ENCODE measurements at regions not wholly inside any gene's neighbourhood (a gene's known extent, or its start where the extent isn't known, plus 50 kb on each side); places are given as distances from the start of the nearest gene placed in this dataset.

DNA sequence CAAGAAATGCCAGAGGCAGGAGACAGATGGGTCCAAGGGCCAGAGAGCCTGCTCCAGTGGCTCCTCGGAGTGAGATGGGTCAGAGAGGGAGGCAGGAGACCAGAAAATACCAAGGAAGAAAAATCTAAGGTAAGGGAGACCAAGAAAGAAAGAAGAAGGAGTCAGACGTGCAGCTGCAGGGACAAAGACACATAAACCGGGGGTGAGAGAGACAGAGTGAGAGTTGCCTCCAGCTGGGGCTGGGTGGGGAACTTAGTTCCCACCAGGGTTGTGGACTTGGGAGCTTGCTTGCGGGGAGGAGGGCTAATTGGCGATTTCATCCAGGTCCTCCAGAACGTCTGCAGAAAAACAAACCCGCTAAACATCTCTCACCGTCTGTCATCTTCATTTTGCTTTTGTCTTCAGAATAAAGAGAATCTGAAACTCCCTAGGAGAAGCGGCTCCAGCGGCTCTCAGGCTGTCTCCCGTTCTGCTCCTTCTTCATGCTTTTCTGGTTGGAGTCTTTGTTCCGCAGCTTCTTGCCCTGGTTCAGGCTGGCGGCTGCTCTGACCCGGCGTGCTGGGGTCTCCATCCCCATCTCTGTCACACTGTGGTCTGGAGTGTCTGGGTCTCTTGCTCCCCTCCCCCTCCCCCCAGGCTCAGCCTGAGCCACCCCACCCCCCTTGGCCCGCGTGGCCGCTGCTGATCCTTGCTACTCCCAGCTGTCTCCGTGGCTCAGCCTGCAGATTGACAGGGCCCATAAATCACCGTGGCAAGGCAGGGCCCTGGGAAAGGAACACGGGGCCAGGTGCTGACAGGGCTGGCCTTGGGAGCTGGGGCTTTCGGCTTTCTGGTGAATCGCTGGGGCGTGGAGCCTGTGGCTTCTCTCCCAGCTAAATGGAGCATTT is 66.6 kb downstream of the UBIAD1 start:
- no peak for TF ChIP-seq CTCF (IDR thresholded peaks at IDR 0.05; ENCODE audit: insufficient read depth, low read length)
- no peak for TF ChIP-seq SPI1 (IDR thresholded peaks at IDR 0.05; ENCODE audit: borderline replicate concordance, low read depth)
- no peak for TF ChIP-seq GABPA (IDR thresholded peaks at IDR 0.05; ENCODE audit: low read depth)
- TF ChIP-seq, protein P1, sequence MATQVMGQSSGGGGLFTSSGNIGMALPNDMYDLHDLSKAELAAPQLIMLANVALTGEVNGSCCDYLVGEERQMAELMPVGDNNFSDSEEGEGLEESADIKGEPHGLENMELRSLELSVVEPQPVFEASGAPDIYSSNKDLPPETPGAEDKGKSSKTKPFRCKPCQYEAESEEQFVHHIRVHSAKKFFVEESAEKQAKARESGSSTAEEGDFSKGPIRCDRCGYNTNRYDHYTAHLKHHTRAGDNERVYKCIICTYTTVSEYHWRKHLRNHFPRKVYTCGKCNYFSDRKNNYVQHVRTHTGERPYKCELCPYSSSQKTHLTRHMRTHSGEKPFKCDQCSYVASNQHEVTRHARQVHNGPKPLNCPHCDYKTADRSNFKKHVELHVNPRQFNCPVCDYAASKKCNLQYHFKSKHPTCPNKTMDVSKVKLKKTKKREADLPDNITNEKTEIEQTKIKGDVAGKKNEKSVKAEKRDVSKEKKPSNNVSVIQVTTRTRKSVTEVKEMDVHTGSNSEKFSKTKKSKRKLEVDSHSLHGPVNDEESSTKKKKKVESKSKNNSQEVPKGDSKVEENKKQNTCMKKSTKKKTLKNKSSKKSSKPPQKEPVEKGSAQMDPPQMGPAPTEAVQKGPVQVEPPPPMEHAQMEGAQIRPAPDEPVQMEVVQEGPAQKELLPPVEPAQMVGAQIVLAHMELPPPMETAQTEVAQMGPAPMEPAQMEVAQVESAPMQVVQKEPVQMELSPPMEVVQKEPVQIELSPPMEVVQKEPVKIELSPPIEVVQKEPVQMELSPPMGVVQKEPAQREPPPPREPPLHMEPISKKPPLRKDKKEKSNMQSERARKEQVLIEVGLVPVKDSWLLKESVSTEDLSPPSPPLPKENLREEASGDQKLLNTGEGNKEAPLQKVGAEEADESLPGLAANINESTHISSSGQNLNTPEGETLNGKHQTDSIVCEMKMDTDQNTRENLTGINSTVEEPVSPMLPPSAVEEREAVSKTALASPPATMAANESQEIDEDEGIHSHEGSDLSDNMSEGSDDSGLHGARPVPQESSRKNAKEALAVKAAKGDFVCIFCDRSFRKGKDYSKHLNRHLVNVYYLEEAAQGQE (IDR thresholded peaks at IDR 0.05; ENCODE audit: insufficient replicate concordance, low read depth), result no peak

Data from HL-60 (cell line).